Urothelium cell line (cell line): ENCODE measurements at regions not wholly inside any gene's neighbourhood (a gene's known extent, or its start where the extent isn't known, plus 50 kb on each side); places are given as distances from the start of the nearest gene placed in this dataset.
A peak's percentile ranks its signal among the peaks of the same experiment; 100 is the strongest.
"Not testable (repeated sequence)": the region's sequence is repeated elsewhere in the genome, so short reads cannot be mapped to it uniquely, and the experiment has no call there.

ENCODE experiments used
- DNase-seq: peaks from one replicate; pipeline ENCODE4 v3.0.0; 2011; ENCODE audit warnings: low spot score, mixed read lengths
- FAIRE-seq: peaks from 2 replicates; lab custom pipeline; 2011; peaks lifted over from hg19 to GRCh38; lab: Jason Lieb, UNC

DNA sequence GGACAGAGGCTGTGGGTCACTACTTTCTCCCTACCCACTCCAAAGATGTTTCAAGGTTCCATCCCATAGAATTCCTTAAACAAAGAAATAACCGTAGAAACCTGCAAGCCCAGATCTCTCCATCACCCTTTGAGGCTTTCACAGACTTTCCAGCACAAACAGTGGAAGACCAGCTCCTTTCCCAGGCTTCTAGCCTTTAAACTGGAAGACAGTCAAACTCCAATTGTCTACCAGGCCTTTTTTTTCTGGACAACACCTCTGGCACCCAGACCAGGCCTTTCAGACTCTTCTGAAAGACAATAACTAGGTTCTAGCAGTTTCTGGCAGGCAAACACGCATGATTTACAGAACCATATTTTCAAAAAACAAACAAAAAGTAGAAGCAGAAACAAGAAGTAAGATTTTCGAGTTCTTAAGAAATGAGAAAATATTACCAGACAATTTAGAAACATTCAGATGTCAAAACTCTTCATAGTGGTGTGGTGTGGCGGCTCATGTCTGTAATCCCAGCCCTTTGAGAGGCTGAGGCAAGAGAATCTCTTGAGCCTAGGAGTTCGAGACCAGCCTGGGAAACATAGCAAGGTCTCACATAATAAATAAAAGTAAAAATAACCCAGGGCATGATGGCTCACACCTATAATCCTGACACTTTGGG is 73.0 kb upstream of the EPCAM start:
- DNase-seq (no peak), FAIRE-seq (no peak)

GRCh38 chr2:47295131-47295980 is 73.8 kb upstream of the EPCAM start:
- DNase-seq (no peak), FAIRE-seq (no peak)

- DNase-seq, result no peak
- no peak for FAIRE-seq
These were observed 75.1 kb upstream of the EPCAM start for GRCh38 chr2:47293976-47294375.

DNA sequence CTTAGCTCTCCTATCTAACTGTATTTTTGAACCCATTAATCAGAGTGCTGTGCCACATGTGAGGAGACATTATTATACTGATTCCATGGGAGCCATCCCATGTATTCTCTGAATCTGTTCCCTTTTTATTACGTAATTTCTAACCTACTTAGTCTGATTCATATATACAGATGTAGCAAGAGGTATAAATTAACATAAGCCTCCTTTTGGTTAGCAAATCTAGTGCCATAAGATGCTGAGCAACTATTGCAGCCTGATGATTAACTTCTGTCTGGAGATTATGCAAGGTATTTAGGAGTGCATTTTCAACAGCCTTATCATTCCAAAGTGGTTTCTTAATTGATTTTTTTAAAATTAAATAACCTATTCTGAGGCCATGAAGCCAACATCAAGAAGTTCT is 80.2 kb upstream of the EPCAM start:
- FAIRE-seq (no peak), DNase-seq (no peak)

DNA sequence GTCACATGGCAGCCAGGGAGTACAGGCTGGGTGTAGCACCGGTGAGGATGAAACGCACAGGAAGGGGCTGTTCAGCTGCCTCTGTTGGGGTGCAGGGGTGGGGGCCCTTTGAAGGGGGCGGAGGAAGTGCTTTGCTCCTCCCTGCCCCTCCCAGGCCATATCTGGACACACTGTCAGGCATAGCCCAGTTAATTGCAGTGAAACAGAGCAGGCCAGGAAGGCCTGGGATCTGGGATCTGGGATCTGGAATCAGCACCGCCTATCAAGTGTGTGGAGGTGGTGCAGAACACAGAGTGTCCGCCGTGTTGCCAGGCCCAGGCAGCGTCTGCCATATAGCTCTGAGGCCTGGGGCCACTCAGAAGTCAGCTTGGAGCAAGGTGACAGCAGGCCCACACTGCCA is 85.5 kb upstream of the EPCAM start:
- FAIRE-seq, result no peak
- no peak for DNase-seq

GRCh38 chr2:47282621-47283272 is 86.4 kb upstream of the EPCAM start:
- DNase-seq (no peak), FAIRE-seq (no peak)

- not testable (repeated sequence) for DNase-seq, FAIRE-seq
These were observed 89.6 kb upstream of the EPCAM start for GRCh38 chr2:47279525-47279924.

DNA sequence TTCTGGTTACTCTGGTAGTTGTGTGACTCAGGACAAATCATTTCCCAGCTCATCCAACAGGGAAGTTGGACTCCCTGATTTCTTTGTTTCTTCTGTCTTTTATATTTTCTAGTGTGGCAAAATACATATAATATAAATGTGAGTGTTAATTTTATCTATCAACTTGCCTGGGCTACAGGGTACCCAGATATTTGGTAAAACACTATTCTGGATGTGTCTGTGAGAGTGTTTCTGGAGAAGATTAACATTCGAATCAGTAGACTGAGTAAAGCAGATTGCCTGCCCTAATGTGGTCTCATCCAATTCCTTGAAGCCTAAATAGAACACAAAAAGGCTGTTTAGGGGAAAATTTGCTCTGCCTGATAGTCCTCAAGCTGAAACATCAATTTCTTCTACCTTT is 91.1 kb upstream of the EPCAM start:
- DNase-seq (no peak), FAIRE-seq (no peak)

DNA sequence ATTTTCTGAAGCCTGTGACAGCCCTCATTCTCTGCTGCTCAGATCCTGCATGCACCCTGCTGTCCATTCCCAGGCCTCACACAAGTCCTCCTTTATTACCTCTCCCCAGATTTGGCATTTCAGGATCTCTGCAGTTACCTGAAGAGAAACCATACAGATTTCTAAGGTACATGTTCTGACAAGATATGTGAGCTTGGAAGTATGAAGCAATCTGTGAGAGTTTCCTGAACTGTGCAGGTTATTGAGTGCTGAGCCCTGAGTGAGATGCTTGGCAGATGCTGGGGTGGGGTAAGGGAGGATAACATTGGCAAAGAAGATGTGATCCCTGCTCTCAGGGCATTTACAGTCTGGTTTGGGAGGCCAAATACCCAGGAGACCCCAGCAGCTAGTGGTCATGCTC is 91.9 kb upstream of the EPCAM start:
- FAIRE-seq (no peak), DNase-seq (no peak)

- DNase-seq (no peak), FAIRE-seq (no peak)
These were observed 93.0 kb upstream of the EPCAM start for GRCh38 chr2:47276061-47276460.

- no peak for FAIRE-seq
- DNase-seq, result no peak
These were observed 94.9 kb upstream of the EPCAM start for GRCh38 chr2:47274054-47274782.

DNA sequence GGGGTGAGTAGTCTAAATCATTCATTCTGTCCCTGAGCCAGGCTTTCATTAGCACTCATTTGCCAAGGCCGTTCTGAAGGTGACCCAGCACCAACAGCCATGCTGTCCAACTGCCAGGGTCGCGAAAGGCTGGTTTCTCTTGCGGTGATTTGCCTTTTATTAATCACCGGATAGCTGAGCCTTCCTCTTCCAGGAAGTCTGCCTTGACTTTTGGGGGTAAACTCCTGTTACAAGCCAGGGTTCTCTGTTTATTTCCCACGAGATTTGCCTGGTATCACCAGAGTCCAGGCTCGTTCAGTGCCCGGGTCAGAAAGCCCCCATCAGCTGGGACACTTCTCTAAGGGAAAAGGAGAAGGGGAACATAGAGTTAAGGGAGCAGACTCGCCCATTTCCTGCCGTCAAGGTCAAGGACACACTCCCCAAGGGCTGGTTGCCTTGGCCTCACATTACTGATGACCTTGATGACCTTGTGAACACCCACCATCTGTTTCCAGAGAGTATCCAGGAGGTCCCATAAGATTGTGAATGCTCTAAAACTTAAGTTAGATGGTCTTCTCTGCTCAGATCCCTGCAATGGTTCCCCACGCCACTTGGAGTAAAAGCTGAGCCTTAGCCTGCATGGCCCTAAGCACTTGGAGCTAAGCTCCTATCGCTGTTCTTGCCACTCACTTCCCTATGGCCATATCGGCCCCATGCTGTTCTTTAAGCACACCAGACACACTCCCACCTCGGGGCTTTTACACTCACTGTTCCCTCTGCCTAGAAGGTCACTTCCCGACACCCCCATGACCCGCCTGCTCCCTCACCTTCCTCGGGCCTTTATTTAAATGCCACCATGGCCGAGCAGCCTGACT is 96.0 kb upstream of the EPCAM start:
- DNase-seq (no peak), FAIRE-seq (no peak)

DNA sequence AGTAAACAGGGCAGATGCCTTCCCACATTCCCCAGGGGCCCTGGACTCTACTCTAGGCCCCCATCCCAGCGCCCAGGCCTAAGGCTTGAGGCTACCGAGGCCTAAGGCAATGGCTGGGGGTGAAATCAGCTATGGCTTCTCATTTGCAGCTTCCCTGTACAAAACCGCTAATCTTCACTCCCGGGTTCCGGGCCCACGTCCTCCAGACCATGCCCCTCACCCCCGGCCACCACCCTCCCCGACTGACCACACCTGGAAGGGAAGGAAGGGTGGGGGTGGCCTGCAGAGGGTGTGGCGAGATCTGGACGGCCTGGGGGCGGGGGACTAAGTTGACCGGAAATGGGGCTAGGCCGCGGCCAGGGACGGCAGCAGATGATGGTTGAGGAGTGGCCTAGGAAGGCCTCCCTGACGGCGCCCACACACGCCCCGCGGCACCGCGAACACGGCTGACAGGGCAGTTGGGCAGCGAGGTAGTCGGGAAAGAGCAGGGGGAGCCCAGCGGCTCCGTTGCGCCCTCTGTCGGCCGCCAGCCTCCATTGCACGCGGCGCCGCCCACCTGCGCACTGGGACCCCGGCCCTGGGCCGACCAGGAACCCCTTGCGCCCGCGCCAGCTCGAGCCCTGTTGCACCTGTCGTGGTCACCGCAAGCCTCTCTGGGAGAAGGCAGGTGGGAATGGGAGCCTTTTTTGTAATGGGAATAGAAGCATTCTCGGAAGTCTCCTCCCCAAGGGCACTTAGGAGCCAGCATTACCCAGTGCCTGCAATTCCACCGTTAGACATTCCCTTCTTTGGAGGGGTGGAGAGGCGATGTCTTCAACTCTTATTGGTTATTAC is 95.9 kb upstream of the CALM2 start:
- FAIRE-seq (no peak), DNase-seq (peak; percentile 87)

- FAIRE-seq (no peak), DNase-seq (no peak)
These were observed 95.0 kb upstream of the CALM2 start for GRCh38 chr2:47271054-47272000.

DNA sequence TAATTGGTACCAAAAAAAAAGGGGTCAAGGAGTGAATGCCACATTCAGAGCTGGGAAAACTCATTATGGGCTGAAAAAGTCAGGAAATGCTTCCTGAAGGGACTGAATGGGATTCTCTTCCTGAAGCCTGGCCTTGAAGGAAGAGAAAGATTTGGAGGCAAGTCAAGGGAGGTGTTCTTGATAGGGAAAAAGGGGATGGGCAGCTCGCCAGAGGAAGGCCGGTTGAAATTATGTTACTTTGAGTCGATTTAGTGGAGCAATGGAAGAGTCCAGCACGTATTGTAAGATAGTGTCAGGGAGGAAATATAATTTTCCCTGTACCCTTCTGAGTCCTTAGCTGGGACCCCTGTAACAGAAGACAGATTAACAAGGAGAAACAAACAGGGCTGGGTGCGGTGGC is 94.1 kb upstream of the CALM2 start:
- DNase-seq (no peak), FAIRE-seq (no peak)

GRCh38 chr2:47269316-47270232 is 93.3 kb upstream of the CALM2 start:
- peak; percentile 90 for DNase-seq
- peak; percentile 23 for FAIRE-seq

GRCh38 chr2:47267711-47268086 is 91.4 kb upstream of the CALM2 start:
- DNase-seq (no peak), FAIRE-seq (no peak)
